IMR-90 (cell line): ENCODE measurements at regions not wholly inside any gene's neighbourhood (a gene's known extent, or its start where the extent isn't known, plus 50 kb on each side); places are given as distances from the start of the nearest gene placed in this dataset.
"Not testable (repeated sequence)": the region's sequence is repeated elsewhere in the genome, so short reads cannot be mapped to it uniquely, and the experiment has no call there.

Experiments used
- ATAC-seq: fragments of 200-7000 bp; cut with Tn5 transposase; 2 replicates; pipeline ENCODE4 v1.9.1; 2020; ENCODE audit warnings: low read depth, mild to moderate bottlenecking, moderate library complexity
- BruUV-seq: library from RNA; stranded (reverse); fragments of 400-500 nt; replicated peaks from 2 replicates; lab custom pipeline; 2021; lab: Mats Ljungman, UMichigan
- CTCF ChIA-PET: fragments of 300-600 bp; formaldehyde crosslinking; extraction: SDS; loops from one replicate; lab custom pipeline; 2021; ENCODE audit warnings: antibody characterized with exemption; lab: Yijun Ruan, JAX
- POLR2A ChIA-PET: fragments of 300-600 bp; sonication (Branson Sonifier 250); formaldehyde crosslinking; loops from one replicate; lab custom pipeline; 2022; ENCODE audit warnings: antibody characterized with exemption; ENCODE audit not compliant: unreplicated experiment; lab: Charles Lee
- DNase-seq: peaks from one replicate; pipeline ENCODE4 v3.0.0; 2013
- H2AFZ ChIP-seq: replicated peaks from 2 replicates; pipeline ENCODE3; 2013; ENCODE audit warnings: low read length, mild to moderate bottlenecking; ENCODE audit not compliant: poor library complexity
- H2AK5ac ChIP-seq: 2 replicates; pipeline ENCODE4 v1.6.1; 2013; ENCODE audit warnings: low read depth, low read length, inconsistent platforms
- H2AK9ac ChIP-seq: replicated peaks from 2 replicates; pipeline ENCODE3; 2013; ENCODE audit warnings: mild to moderate bottlenecking, low read depth, low read length, moderate library complexity; ENCODE audit not compliant: poor library complexity
- H2BK120ac ChIP-seq: 2 replicates; pipeline ENCODE4 v1.6.1; 2013; ENCODE audit warnings: low read depth, low read length, inconsistent platforms
- H2BK15ac ChIP-seq: 3 replicates; pipeline ENCODE4 v1.6.1; 2013; ENCODE audit warnings: low read depth, low read length, inconsistent platforms
- H2BK20ac ChIP-seq: 2 replicates; pipeline ENCODE4 v1.6.1; 2013; ENCODE audit warnings: low read depth, mild to moderate bottlenecking, inconsistent platforms, low read length, moderate library complexity
- H2BK5ac ChIP-seq: 2 replicates; pipeline ENCODE4 v1.6.1; 2013; ENCODE audit warnings: mild to moderate bottlenecking, low read depth, low read length, inconsistent platforms; ENCODE audit not compliant: poor library complexity, severe bottlenecking
- H3K14ac ChIP-seq: replicated peaks from 2 replicates; pipeline ENCODE4 v1.6.1; 2013; ENCODE audit warnings: low read depth, low read length, inconsistent platforms
- H3K18ac ChIP-seq: 2 replicates; pipeline ENCODE4 v1.6.1; 2013; ENCODE audit warnings: low read depth, low read length, control low read depth
- H3K23ac ChIP-seq: 2 replicates; pipeline ENCODE4 v1.6.1; 2013; ENCODE audit warnings: low read depth, low read length, inconsistent platforms
- H3K27ac ChIP-seq: 2 replicates; pipeline ENCODE4 v1.5.1; 2013; ENCODE audit warnings: mild to moderate bottlenecking, control low read depth, low read length; ENCODE audit not compliant: insufficient read depth
- H3K27me3 ChIP-seq: 2 replicates; pipeline ENCODE4 v1.6.1; 2013; ENCODE audit warnings: low read length; ENCODE audit not compliant: control insufficient read depth, insufficient read depth
- H3K36me3 ChIP-seq: 2 replicates; pipeline ENCODE4 v1.6.1; 2013; ENCODE audit warnings: low read length, mixed read lengths; ENCODE audit not compliant: control insufficient read depth, insufficient read depth
- H3K4ac ChIP-seq: 2 replicates; pipeline ENCODE4 v1.6.1; 2013; ENCODE audit warnings: low read depth, low read length, inconsistent platforms
- H3K4me1 ChIP-seq: 2 replicates; pipeline ENCODE4 v1.6.1; 2013; ENCODE audit warnings: low read length, mixed read lengths; ENCODE audit not compliant: control insufficient read depth, insufficient read depth
- H3K4me2 ChIP-seq: 2 replicates; pipeline ENCODE4 v1.6.1; 2013; ENCODE audit warnings: low read depth, mild to moderate bottlenecking, control low read depth, low read length, moderate library complexity
- H3K4me3 ChIP-seq: 2 replicates; pipeline ENCODE4 v1.5.1; 2013; ENCODE audit warnings: low read depth, mild to moderate bottlenecking, control low read depth, low read length, moderate library complexity; ENCODE audit not compliant: insufficient read depth
- H3K56ac ChIP-seq: 2 replicates; pipeline ENCODE4 v1.6.1; 2013; ENCODE audit warnings: low read length, inconsistent platforms; ENCODE audit not compliant: insufficient read depth; ENCODE audit errors: extremely low read depth
- H3K79me1 ChIP-seq, 2 experiments: 2 replicates each; pipeline ENCODE4 v1.6.1; 2013; ENCODE audit warnings: low read length in 2 of 2, inconsistent platforms in 1 of 2, low read depth in 1 of 2
- H3K9ac ChIP-seq: 2 replicates; pipeline ENCODE4 v1.6.1; 2013; ENCODE audit warnings: low read depth, low read length, control low read depth
- H3K9me1 ChIP-seq: 2 replicates; pipeline ENCODE4 v1.6.1; 2013; ENCODE audit warnings: low read length, inconsistent platforms; ENCODE audit not compliant: insufficient read depth
- H3K9me3 ChIP-seq: 2 replicates; pipeline ENCODE4 v1.6.1; 2013; ENCODE audit warnings: low read length; ENCODE audit not compliant: control insufficient read depth, insufficient read depth
- H4K20me1 ChIP-seq: 2 replicates; pipeline ENCODE4 v1.6.1; 2013; ENCODE audit warnings: low read length, inconsistent platforms; ENCODE audit not compliant: insufficient read depth
- H4K5ac ChIP-seq: 2 replicates; pipeline ENCODE4 v1.6.1; 2013; ENCODE audit warnings: mild to moderate bottlenecking, low read depth, low read length, control low read depth
- H4K8ac ChIP-seq, 2 experiments: 2 replicates each; pipeline ENCODE4 v1.6.1; 2013; ENCODE audit warnings: low read depth in 2 of 2, low read length in 2 of 2, control low read depth in 1 of 2, inconsistent platforms in 1 of 2
- H4K91ac ChIP-seq: 2 replicates; pipeline ENCODE4 v1.6.1; 2013; ENCODE audit warnings: low read depth, low read length, inconsistent platforms; ENCODE audit not compliant: insufficient read depth
- WGBS, 2 experiments: methylation state at CpG; one replicate each; pipeline versions ENCODE4 v1.1.5 to v1.1.7; 2013; ENCODE audit warnings: missing lambda C conversion rate in 2 of 2; ENCODE audit not compliant: insufficient read length in 1 of 2; ENCODE audit errors: extremely low coverage in 2 of 2; 5-methylcytosine and 5-hydroxymethylcytosine counted together
- dilution Hi-C: fragments of 300-500 bp; cut with HindIII; formaldehyde crosslinking; loops from one replicate; pipeline ENCODE4 v1.14.3; 2018; ENCODE audit warnings: low sequenced_read_pairs; ENCODE audit not compliant: unreplicated experiment
- in situ Hi-C: fragments of 300-500 bp; cut with MboI; formaldehyde crosslinking; loops from 3 replicates; pipeline ENCODE4 v1.14.3; 2019; ENCODE audit warnings: low sequenced_read_pairs, inconsistent platforms, mixed read lengths
- intact Hi-C: fragments of 100-400 bp; cut with micrococcal nuclease; formaldehyde crosslinking; loops from 2 replicates; pipeline ENCODE4 v1.10.0; 2022

GRCh38 chr11:3512751-3513150 is 129.0 kb downstream of the ART5 start:
- CTCF ChIA-PET, H3K79me1 ChIP-seq, H3K27me3 ChIP-seq, H3K14ac ChIP-seq, H2AFZ ChIP-seq, in situ Hi-C loops, H4K8ac ChIP-seq, H2AK9ac ChIP-seq, H3K18ac ChIP-seq, H2BK120ac ChIP-seq, H3K23ac ChIP-seq, H2BK15ac ChIP-seq, H2BK20ac ChIP-seq, DNase-seq, H3K9me1 ChIP-seq, H2BK5ac ChIP-seq, BruUV-seq, H3K4me3 ChIP-seq, H4K5ac ChIP-seq, H2AK5ac ChIP-seq, H3K4ac ChIP-seq, H3K4me1 ChIP-seq, POLR2A ChIA-PET, intact Hi-C loops, H3K9me3 ChIP-seq, H3K9ac ChIP-seq, H3K56ac ChIP-seq, H3K36me3 ChIP-seq, H4K91ac ChIP-seq, ATAC-seq, H3K27ac ChIP-seq, H3K4me2 ChIP-seq, dilution Hi-C loops, H4K20me1 ChIP-seq: not testable (repeated sequence)
- 31% methylated on average over 2 of the region's 6 CpGs; no CpG with 5 or more reads in 1 of the 2 experiments for WGBS, 2 experiments

- CTCF ChIA-PET, dilution Hi-C loops, in situ Hi-C loops: not testable (repeated sequence)
These were observed 129.6 kb downstream of the ART5 start for GRCh38 chr11:3512133-3512703.

More at GRCh38 chr11:3512133-3512703, 129.6 kb downstream of the ART5 start:
- H4K5ac ChIP-seq, H2AFZ ChIP-seq, H3K79me1 ChIP-seq, H3K4me3 ChIP-seq, H3K14ac ChIP-seq, intact Hi-C loops, DNase-seq, H3K4me1 ChIP-seq, H3K4me2 ChIP-seq, ATAC-seq, H3K23ac ChIP-seq, H2AK9ac ChIP-seq, H2BK120ac ChIP-seq, H2AK5ac ChIP-seq, H3K36me3 ChIP-seq, H3K4ac ChIP-seq, H4K91ac ChIP-seq, H2BK20ac ChIP-seq, H3K9me1 ChIP-seq, H3K27me3 ChIP-seq, H3K9me3 ChIP-seq, POLR2A ChIA-PET, H2BK15ac ChIP-seq, H3K18ac ChIP-seq, H3K27ac ChIP-seq, BruUV-seq, H3K56ac ChIP-seq, H2BK5ac ChIP-seq, H4K20me1 ChIP-seq, H3K9ac ChIP-seq, H4K8ac ChIP-seq: not testable (repeated sequence)
- no CpG with 5 or more reads among the region's 12 CpGs for WGBS, 2 experiments
